CD8-positive, alpha-beta memory T cell (primary cell): ENCODE measurements at regions not wholly inside any gene's neighbourhood (a gene's known extent, or its start where the extent isn't known, plus 50 kb on each side); places are given as distances from the start of the nearest gene placed in this dataset.

ENCODE experiments used
- CTCF ChIA-PET: fragments of 350-600 bp; sonication (Branson Sonifier 250); formaldehyde crosslinking; loops from one replicate; lab custom pipeline; 2021; ENCODE audit warnings: antibody characterized with exemption; lab: Charles Lee
- POLR2A ChIA-PET: fragments of 350-600 bp; sonication (Branson Sonifier 250); formaldehyde crosslinking; loops from one replicate; lab custom pipeline; 2021; ENCODE audit warnings: antibody characterized with exemption; lab: Charles Lee
- DNase-seq, 5 donors: peaks; one replicate each; pipeline versions ENCODE4 v3.0.0 to v3.0.0-alpha.2; 2020 to 2022; ENCODE audit warnings: mixed read lengths in 1 of 5
- H3K27ac ChIP-seq: one replicate; pipeline ENCODE4 v1.7.0; 2013; ENCODE audit warnings: low read depth, mild to moderate bottlenecking, low read length, moderate library complexity
- H3K27me3 ChIP-seq: 2 replicates; pipeline ENCODE4 v1.7.0; 2013; ENCODE audit warnings: low read length, mild to moderate bottlenecking; ENCODE audit not compliant: insufficient read depth, poor library complexity, severe bottlenecking
- H3K36me3 ChIP-seq: 2 replicates; pipeline ENCODE4 v1.7.0; 2013; ENCODE audit warnings: mild to moderate bottlenecking, low read length, moderate library complexity; ENCODE audit not compliant: insufficient read depth
- H3K4me1 ChIP-seq: 2 replicates; pipeline ENCODE4 v1.7.0; 2013; ENCODE audit warnings: mild to moderate bottlenecking, low read length, moderate library complexity; ENCODE audit not compliant: insufficient read depth
- H3K4me3 ChIP-seq: 2 replicates; pipeline ENCODE4 v1.7.0; 2013; ENCODE audit warnings: mild to moderate bottlenecking, low read length
- H3K9me3 ChIP-seq: 2 replicates; pipeline ENCODE4 v1.7.0; 2013; ENCODE audit warnings: mild to moderate bottlenecking, low read length
- H3K27ac Mint-ChIP-seq, 8 donors: one replicate each; pipeline ENCODE4 v1.8.0; 2020 to 2021; ENCODE audit warnings: mixed read lengths in 8 of 8, mild to moderate bottlenecking in 6 of 8, inconsistent platforms in 3 of 8, moderate library complexity in 3 of 8
- H3K27me3 Mint-ChIP-seq, 2 donors: one replicate each; pipeline ENCODE4 v1.8.0; 2020 to 2021; ENCODE audit warnings: mixed read lengths in 2 of 2, mild to moderate bottlenecking in 1 of 2, moderate library complexity in 1 of 2
- H3K36me3 Mint-ChIP-seq, 3 donors: one replicate each; pipeline ENCODE4 v1.8.0; 2020 to 2021; ENCODE audit warnings: mixed read lengths in 3 of 3, inconsistent platforms in 1 of 3, mild to moderate bottlenecking in 1 of 3
- H3K4me1 Mint-ChIP-seq, 3 donors: one replicate each; pipeline ENCODE4 v1.8.0; 2020 to 2021; ENCODE audit warnings: mixed read lengths in 3 of 3, inconsistent platforms in 1 of 3, mild to moderate bottlenecking in 1 of 3
- H3K4me3 Mint-ChIP-seq, 7 donors: one replicate each; pipeline ENCODE4 v1.8.0; 2020 to 2021; ENCODE audit warnings: mixed read lengths in 7 of 7, mild to moderate bottlenecking in 6 of 7, moderate library complexity in 4 of 7, inconsistent platforms in 2 of 7
- H3K9me3 Mint-ChIP-seq, 5 donors: one replicate each; pipeline ENCODE4 v1.8.0; 2020 to 2022; ENCODE audit warnings: mixed read lengths in 5 of 5, mild to moderate bottlenecking in 3 of 5, moderate library complexity in 2 of 5, inconsistent platforms in 1 of 5

DNA sequence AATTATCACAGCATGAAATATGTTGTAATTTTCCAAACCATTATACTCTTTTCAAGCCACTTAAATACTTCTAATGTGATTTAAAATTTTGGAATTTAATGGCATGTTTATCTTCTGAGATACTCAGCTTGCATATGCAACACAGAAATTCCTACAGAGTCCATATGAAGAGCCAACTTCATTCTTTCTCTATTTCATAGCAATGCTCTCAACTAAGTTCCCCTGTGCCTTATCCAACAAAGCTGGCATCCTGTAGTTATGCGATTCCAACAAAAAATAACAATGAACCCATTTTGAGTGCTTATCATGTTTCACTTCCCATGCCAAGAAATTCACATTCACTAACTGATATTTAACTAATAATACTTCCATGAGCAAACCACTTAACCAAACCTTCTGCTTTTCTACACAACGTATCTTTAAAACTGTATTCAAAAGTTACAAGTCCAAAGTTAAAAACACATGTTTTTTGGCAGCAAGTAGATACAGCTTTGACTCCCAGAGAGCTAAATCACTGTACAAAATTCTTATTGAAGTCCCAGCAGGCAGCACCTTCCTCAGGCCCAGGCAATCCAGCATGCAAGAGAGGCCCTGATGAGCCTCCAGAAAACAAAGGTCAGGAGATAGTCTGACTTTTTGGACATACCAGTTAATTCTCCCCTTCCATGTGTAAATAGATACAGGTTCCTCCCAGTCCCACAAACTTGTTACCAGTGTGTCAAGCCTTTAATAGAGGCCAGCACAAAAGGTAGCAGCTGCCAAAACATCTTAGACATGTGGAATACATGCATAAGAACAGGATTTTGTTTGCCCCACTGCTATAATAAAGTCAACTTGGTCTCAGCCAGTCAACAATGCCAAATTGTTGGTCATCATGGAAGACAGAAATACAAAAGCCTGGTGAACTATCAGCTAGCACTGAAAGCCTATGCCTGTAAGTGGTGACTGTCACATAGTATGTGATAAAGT, 113.1 kb upstream of the WDR75 start:
- ChIA-PET CTCF (no interaction called here), POLR2A (no interaction called here)

DNA sequence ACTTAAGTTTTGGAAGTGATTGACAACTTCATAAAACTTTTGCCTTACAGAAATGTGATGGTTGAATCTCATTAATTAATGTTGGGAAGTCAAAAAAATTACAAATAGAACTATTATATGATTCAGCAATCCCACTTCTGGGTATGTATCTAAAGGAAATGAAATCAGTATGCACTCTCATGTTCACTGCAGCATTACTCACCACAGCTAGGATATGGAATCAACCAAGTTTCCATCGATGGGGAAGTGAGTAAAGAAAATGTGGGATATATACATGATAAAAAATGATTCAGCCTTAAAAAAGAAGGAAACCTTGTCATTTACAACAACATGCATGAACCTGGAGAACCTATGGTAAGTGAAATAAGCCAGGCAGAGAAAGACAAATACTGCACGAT, 112.4 kb upstream of the WDR75 start:
- H3K27ac Mint-ChIP-seq, result no peak overlapping the region

More for the DNA sequence above, 113.1 kb upstream of the WDR75 start:
- H3K36me3 ChIP-seq, result no peaks in the 10 kb centered on the region
- H3K4me1 ChIP-seq, result no peaks in the 10 kb centered on the region
- no peak overlapping the region for H3K4me3 ChIP-seq
- Mint-ChIP-seq H3K36me3 (peaks cover 0 to 14% (median 0%) of the 10 kb centered on the region in 3 donors), H3K4me1 (no peaks in the 10 kb centered on the region), H3K4me3 (no peak overlapping the region), H3K9me3 (peaks cover 0 to 6% (median 3%) of the 10 kb centered on the region in 5 donors), H3K27me3 (no peaks in the 10 kb centered on the region), H3K27ac (no peak overlapping the region)
- no peaks in the 10 kb centered on the region for H3K27me3 ChIP-seq
- no peak overlapping the region for H3K27ac ChIP-seq
- no peak for DNase-seq
- H3K9me3 ChIP-seq, result no peaks in the 10 kb centered on the region

DNA sequence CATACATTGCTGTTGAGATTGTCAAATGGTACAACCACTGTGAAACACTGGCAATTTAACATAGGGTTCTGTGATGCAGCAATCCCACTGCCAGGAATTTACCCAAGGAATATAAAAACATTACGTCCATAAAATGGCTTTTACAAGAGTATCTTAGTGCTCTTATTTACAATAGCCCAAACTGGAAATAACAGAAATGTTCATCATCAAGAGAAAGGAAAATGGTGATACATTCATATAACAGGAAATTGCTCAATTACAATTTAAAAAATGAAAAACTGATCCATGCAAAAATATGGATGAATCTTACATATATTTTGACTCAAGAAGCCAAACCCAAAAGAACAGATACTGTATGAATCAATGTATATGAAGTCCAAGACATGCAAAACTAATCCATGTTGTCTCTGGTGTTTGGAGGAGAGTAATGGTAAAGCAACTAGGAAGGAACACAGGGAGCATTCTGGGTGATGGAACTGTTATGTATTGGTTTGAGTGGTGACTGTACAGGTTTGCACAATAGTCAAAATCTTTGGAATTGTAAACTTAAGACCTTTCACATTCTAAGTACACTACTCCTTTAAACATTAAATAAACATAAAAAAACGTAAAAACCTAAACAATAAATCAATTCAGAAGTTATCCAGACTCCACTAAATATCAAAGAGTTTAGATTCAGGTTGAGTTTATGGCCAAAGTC, 104.8 kb upstream of the WDR75 start:
- Mint-ChIP-seq H3K4me1 (no peaks in the 10 kb centered on the region), H3K36me3 (peaks cover 0 to 15% (median 3%) of the 10 kb centered on the region in 3 donors), H3K27ac (no peak overlapping the region), H3K4me3 (no peak overlapping the region), H3K9me3 (peaks cover 3 to 23% (median 6%) of the 10 kb centered on the region in 5 donors), H3K27me3 (peaks cover 0 to 2% of the 10 kb centered on the region in 2 donors)
- no peaks in the 10 kb centered on the region for H3K9me3 ChIP-seq
- H3K4me1 ChIP-seq, result no peaks in the 10 kb centered on the region
- ChIA-PET POLR2A (no interaction called here), CTCF (no interaction called here)
- no peak overlapping the region for H3K4me3 ChIP-seq
- no peaks in the 10 kb centered on the region for H3K27me3 ChIP-seq
- H3K36me3 ChIP-seq, result no peaks in the 10 kb centered on the region
- DNase-seq, result no peak
- H3K27ac ChIP-seq, result no peak overlapping the region

More for the DNA sequence above, 112.4 kb upstream of the WDR75 start:
- no peak overlapping the region for H3K4me3 Mint-ChIP-seq
- Histone ChIP-seq H3K4me3 (no peak overlapping the region), H3K27ac (no peak overlapping the region), H3K27me3 (no peaks in the 10 kb centered on the region), H3K4me1 (no peaks in the 10 kb centered on the region), H3K36me3 (no peaks in the 10 kb centered on the region), H3K9me3 (no peaks in the 10 kb centered on the region)
- ChIA-PET POLR2A (no interaction called here), CTCF (no interaction called here)
- no peak for DNase-seq
- H3K4me1 Mint-ChIP-seq, result no peaks in the 10 kb centered on the region
- H3K36me3 Mint-ChIP-seq, result peaks cover 0 to 14% (median 0%) of the 10 kb centered on the region in 3 donors
- H3K9me3 Mint-ChIP-seq, result peaks cover 0 to 5% (median 3%) of the 10 kb centered on the region in 5 donors
- no peaks in the 10 kb centered on the region for H3K27me3 Mint-ChIP-seq

DNA sequence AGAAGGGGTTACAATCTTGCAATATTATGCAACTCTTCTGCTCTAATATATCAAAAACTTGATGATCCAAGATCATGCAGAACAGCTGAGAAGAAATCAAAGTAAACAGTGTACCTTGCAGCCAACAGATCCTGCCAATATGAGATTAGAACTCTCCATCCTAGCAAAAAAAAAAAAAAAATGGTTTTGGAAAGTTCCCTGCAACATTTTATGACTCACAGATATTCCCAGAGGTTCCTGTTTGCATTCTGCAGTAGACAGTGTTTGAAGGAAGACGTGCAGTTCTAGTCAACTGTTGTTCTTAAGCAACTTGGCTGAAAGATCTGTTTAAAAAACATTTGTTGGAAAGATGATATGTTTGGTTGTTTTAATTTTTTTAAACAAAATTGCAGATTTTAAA, 103.6 kb upstream of the WDR75 start:
- Histone ChIP-seq H3K4me1 (no peaks in the 10 kb centered on the region), H3K27ac (no peak overlapping the region), H3K27me3 (no peaks in the 10 kb centered on the region), H3K9me3 (no peaks in the 10 kb centered on the region), H3K4me3 (no peak overlapping the region), H3K36me3 (no peaks in the 10 kb centered on the region)
- no peak overlapping the region for H3K27ac Mint-ChIP-seq
- ChIA-PET CTCF (no interaction called here), POLR2A (no interaction called here)
- peaks cover 0 to 2% of the 10 kb centered on the region in 2 donors for H3K27me3 Mint-ChIP-seq
- H3K4me3 Mint-ChIP-seq, result no peak overlapping the region
- no peaks in the 10 kb centered on the region for H3K4me1 Mint-ChIP-seq
- DNase-seq, result no peak
- H3K9me3 Mint-ChIP-seq, result peaks cover 3 to 23% (median 6%) of the 10 kb centered on the region in 5 donors
- H3K36me3 Mint-ChIP-seq, result peaks cover 0 to 13% (median 3%) of the 10 kb centered on the region in 3 donors

DNA sequence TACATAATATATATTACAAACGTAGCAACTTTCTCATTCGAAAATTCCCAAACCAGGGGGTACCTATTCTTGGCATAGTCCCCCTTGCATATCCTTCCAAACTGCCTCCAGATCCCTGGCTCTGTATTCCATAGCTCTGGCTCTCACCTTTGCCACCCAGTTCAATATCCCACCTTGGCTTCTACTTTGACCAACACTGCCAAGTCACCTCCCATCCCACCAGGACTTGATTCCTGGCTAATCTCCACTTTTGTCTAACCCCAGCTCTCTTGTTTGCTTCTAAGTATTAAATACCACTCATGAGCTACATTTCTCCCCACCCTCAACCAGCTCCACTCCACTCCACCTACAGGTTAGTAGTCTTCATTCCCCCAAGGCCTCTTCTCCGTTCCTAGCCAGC, 103.2 kb upstream of the WDR75 start:
- Histone ChIP-seq H3K9me3 (no peaks in the 10 kb centered on the region), H3K4me3 (no peak overlapping the region), H3K27me3 (no peaks in the 10 kb centered on the region), H3K36me3 (no peaks in the 10 kb centered on the region), H3K4me1 (no peaks in the 10 kb centered on the region), H3K27ac (no peak overlapping the region)
- H3K27ac Mint-ChIP-seq, result no peak overlapping the region
- H3K9me3 Mint-ChIP-seq, result peaks cover 3 to 23% (median 6%) of the 10 kb centered on the region in 5 donors
- no peak for DNase-seq
- H3K4me3 Mint-ChIP-seq, result no peak overlapping the region
- peaks cover 0 to 2% of the 10 kb centered on the region in 2 donors for H3K27me3 Mint-ChIP-seq
- CTCF ChIA-PET, result no interaction called here
- H3K4me1 Mint-ChIP-seq, result no peaks in the 10 kb centered on the region
- POLR2A ChIA-PET, result no interaction called here
- peaks cover 0 to 13% (median 3%) of the 10 kb centered on the region in 3 donors for H3K36me3 Mint-ChIP-seq

DNA sequence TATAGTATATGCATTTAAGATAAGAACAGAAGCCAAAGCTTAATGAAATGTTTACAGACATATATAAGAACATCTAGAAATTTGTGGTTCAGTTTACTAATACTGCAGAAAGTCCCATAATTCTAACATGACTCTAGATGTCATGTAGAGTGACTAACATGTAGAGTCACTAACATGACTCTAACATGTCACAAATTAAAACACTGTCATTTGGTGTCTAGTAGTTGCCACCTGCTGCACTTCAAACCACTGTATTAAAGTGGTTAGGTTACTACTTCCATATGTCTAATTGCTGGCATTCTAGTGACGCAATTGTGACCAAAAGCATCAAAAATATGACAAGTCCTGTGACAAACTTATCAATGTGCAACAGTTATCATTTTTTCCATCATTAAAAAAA, 100.2 kb upstream of the WDR75 start:
- peaks cover 0 to 2% of the 10 kb centered on the region in 2 donors for H3K27me3 Mint-ChIP-seq
- no peaks in the 10 kb centered on the region for H3K4me1 ChIP-seq
- no peak overlapping the region for H3K4me3 Mint-ChIP-seq
- no peaks in the 10 kb centered on the region for H3K27me3 ChIP-seq
- H3K36me3 ChIP-seq, result no peaks in the 10 kb centered on the region
- no peak overlapping the region for H3K27ac ChIP-seq
- peaks cover 2 to 13% (median 3%) of the 10 kb centered on the region in 3 donors for H3K36me3 Mint-ChIP-seq
- no peaks in the 10 kb centered on the region for H3K4me1 Mint-ChIP-seq
- CTCF ChIA-PET, result no interaction called here
- POLR2A ChIA-PET, result no interaction called here
- H3K9me3 ChIP-seq, result no peaks in the 10 kb centered on the region
- no peak for DNase-seq
- no peak overlapping the region for H3K4me3 ChIP-seq
- H3K9me3 Mint-ChIP-seq, result peaks cover 3 to 23% (median 6%) of the 10 kb centered on the region in 5 donors
- H3K27ac Mint-ChIP-seq, result no peak overlapping the region

DNA sequence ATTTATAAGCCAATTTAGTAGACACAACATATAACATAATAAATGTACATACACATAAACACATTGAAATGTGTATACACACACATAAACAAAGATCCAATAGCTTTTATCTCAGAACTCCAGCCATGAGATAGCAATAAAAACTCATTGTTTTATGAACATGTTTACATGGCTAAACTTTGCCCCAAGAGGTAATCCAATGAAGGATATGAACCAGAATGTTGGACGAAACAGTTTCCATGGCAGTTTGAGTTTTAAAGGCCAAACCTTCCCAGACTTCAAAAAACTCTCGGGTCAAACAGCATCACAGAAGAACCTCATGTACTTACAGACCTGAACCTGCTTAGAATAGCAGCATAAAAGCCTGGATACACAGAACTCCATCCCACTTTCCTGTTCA, 97.2 kb upstream of the WDR75 start:
- ChIA-PET POLR2A (no interaction called here), CTCF (interaction anchor here (0.9 kb wide), 1 partner anchor 201 kb away, joined by 3 read pairs; no protein-coding TSS in a partner anchor)
- peaks cover 2 to 5% (median 3%) of the 10 kb centered on the region in 3 donors for H3K36me3 Mint-ChIP-seq

DNA sequence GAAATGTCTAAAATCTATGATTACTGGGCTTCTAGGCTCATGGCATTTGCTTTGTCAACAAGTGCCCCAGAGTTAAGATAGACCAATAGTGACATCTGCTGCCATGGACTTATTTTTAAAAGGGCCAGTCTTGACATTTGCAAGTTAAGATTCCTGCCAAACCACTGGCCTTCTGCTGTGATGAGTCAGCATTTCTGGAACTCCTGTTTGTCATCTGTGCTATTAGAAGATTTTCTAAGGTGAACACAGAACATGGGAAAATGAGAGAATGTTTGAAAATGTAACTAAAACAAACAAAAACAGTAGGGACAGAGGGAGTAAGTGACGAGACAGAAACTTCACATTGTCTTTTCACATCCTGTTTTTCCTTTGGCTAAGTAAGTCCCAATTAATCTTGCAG, 93.7 kb upstream of the WDR75 start:
- H3K36me3 Mint-ChIP-seq, result peaks cover 0 to 2% (median 0%) of the 10 kb centered on the region in 3 donors
- DNase-seq, result peak in 2 of 5 donors; percentile 27 to 38

More for the DNA sequence above, 97.2 kb upstream of the WDR75 start:
- H3K4me3 ChIP-seq, result no peak overlapping the region
- H3K9me3 ChIP-seq, result no peaks in the 10 kb centered on the region
- H3K27ac ChIP-seq, result no peak overlapping the region
- Mint-ChIP-seq H3K9me3 (peaks cover 0 to 12% (median 4%) of the 10 kb centered on the region in 5 donors), H3K27ac (no peak overlapping the region), H3K4me1 (peaks cover 3 to 14% (median 7%) of the 10 kb centered on the region in 3 donors), H3K4me3 (no peak overlapping the region), H3K27me3 (no peaks in the 10 kb centered on the region)
- no peaks in the 10 kb centered on the region for H3K36me3 ChIP-seq
- no peaks in the 10 kb centered on the region for H3K27me3 ChIP-seq
- no peak for DNase-seq
- peaks cover 5% of the 10 kb centered on the region for H3K4me1 ChIP-seq

More for the DNA sequence above, 93.7 kb upstream of the WDR75 start:
- no peaks in the 10 kb centered on the region for H3K36me3 ChIP-seq
- H3K4me3 Mint-ChIP-seq, result no peak overlapping the region
- no peaks in the 10 kb centered on the region for H3K27me3 ChIP-seq
- H3K4me1 ChIP-seq, result peaks cover 5% of the 10 kb centered on the region
- peaks cover 0 to 3% (median 0%) of the 10 kb centered on the region in 5 donors for H3K9me3 Mint-ChIP-seq
- ChIA-PET POLR2A (no interaction called here), CTCF (no interaction called here)
- H3K4me1 Mint-ChIP-seq, result peaks cover 3 to 14% (median 7%) of the 10 kb centered on the region in 3 donors
- H3K27ac ChIP-seq, result no peak overlapping the region
- H3K4me3 ChIP-seq, result no peak overlapping the region
- H3K27ac Mint-ChIP-seq, result peak overlapping the region in 1 of 8 donors; percentile 12
- H3K9me3 ChIP-seq, result no peaks in the 10 kb centered on the region
- no peaks in the 10 kb centered on the region for H3K27me3 Mint-ChIP-seq
